IMR-90 (cell line): ENCODE measurements at regions not wholly inside any gene's neighbourhood (a gene's known extent, or its start where the extent isn't known, plus 50 kb on each side); places are given as distances from the start of the nearest gene placed in this dataset.

Experiments used
- ATAC-seq: fragments of 200-7000 bp; cut with Tn5 transposase; 2 replicates; pipeline ENCODE4 v1.9.1; 2020; ENCODE audit warnings: low read depth, mild to moderate bottlenecking, moderate library complexity
- BruUV-seq: library from RNA; stranded (reverse); fragments of 400-500 nt; replicated peaks from 2 replicates; lab custom pipeline; 2021; lab: Mats Ljungman, UMichigan
- CTCF ChIA-PET: fragments of 300-600 bp; formaldehyde crosslinking; extraction: SDS; loops from one replicate; lab custom pipeline; 2021; ENCODE audit warnings: antibody characterized with exemption; lab: Yijun Ruan, JAX
- POLR2A ChIA-PET: fragments of 300-600 bp; sonication (Branson Sonifier 250); formaldehyde crosslinking; loops from one replicate; lab custom pipeline; 2022; ENCODE audit warnings: antibody characterized with exemption; ENCODE audit not compliant: unreplicated experiment; lab: Charles Lee
- DNase-seq: peaks from one replicate; pipeline ENCODE4 v3.0.0; 2013
- H2AFZ ChIP-seq: replicated peaks from 2 replicates; pipeline ENCODE3; 2013; ENCODE audit warnings: low read length, mild to moderate bottlenecking; ENCODE audit not compliant: poor library complexity
- H2AK5ac ChIP-seq: 2 replicates; pipeline ENCODE4 v1.6.1; 2013; ENCODE audit warnings: low read depth, low read length, inconsistent platforms
- H2AK9ac ChIP-seq: replicated peaks from 2 replicates; pipeline ENCODE3; 2013; ENCODE audit warnings: mild to moderate bottlenecking, low read depth, low read length, moderate library complexity; ENCODE audit not compliant: poor library complexity
- H2BK120ac ChIP-seq: 2 replicates; pipeline ENCODE4 v1.6.1; 2013; ENCODE audit warnings: low read depth, low read length, inconsistent platforms
- H2BK15ac ChIP-seq: 3 replicates; pipeline ENCODE4 v1.6.1; 2013; ENCODE audit warnings: low read depth, low read length, inconsistent platforms
- H2BK20ac ChIP-seq: 2 replicates; pipeline ENCODE4 v1.6.1; 2013; ENCODE audit warnings: low read depth, mild to moderate bottlenecking, inconsistent platforms, low read length, moderate library complexity
- H2BK5ac ChIP-seq: 2 replicates; pipeline ENCODE4 v1.6.1; 2013; ENCODE audit warnings: mild to moderate bottlenecking, low read depth, low read length, inconsistent platforms; ENCODE audit not compliant: poor library complexity, severe bottlenecking
- H3K14ac ChIP-seq: replicated peaks from 2 replicates; pipeline ENCODE4 v1.6.1; 2013; ENCODE audit warnings: low read depth, low read length, inconsistent platforms
- H3K18ac ChIP-seq: 2 replicates; pipeline ENCODE4 v1.6.1; 2013; ENCODE audit warnings: low read depth, low read length, control low read depth
- H3K23ac ChIP-seq: 2 replicates; pipeline ENCODE4 v1.6.1; 2013; ENCODE audit warnings: low read depth, low read length, inconsistent platforms
- H3K27ac ChIP-seq: 2 replicates; pipeline ENCODE4 v1.5.1; 2013; ENCODE audit warnings: mild to moderate bottlenecking, control low read depth, low read length; ENCODE audit not compliant: insufficient read depth
- H3K27me3 ChIP-seq: 2 replicates; pipeline ENCODE4 v1.6.1; 2013; ENCODE audit warnings: low read length; ENCODE audit not compliant: control insufficient read depth, insufficient read depth
- H3K36me3 ChIP-seq: 2 replicates; pipeline ENCODE4 v1.6.1; 2013; ENCODE audit warnings: low read length, mixed read lengths; ENCODE audit not compliant: control insufficient read depth, insufficient read depth
- H3K4ac ChIP-seq: 2 replicates; pipeline ENCODE4 v1.6.1; 2013; ENCODE audit warnings: low read depth, low read length, inconsistent platforms
- H3K4me1 ChIP-seq: 2 replicates; pipeline ENCODE4 v1.6.1; 2013; ENCODE audit warnings: low read length, mixed read lengths; ENCODE audit not compliant: control insufficient read depth, insufficient read depth
- H3K4me2 ChIP-seq: 2 replicates; pipeline ENCODE4 v1.6.1; 2013; ENCODE audit warnings: low read depth, mild to moderate bottlenecking, control low read depth, low read length, moderate library complexity
- H3K4me3 ChIP-seq: 2 replicates; pipeline ENCODE4 v1.5.1; 2013; ENCODE audit warnings: low read depth, mild to moderate bottlenecking, control low read depth, low read length, moderate library complexity; ENCODE audit not compliant: insufficient read depth
- H3K56ac ChIP-seq: 2 replicates; pipeline ENCODE4 v1.6.1; 2013; ENCODE audit warnings: low read length, inconsistent platforms; ENCODE audit not compliant: insufficient read depth; ENCODE audit errors: extremely low read depth
- H3K79me1 ChIP-seq, 2 experiments: 2 replicates each; pipeline ENCODE4 v1.6.1; 2013; ENCODE audit warnings: low read length in 2 of 2, inconsistent platforms in 1 of 2, low read depth in 1 of 2
- H3K9ac ChIP-seq: 2 replicates; pipeline ENCODE4 v1.6.1; 2013; ENCODE audit warnings: low read depth, low read length, control low read depth
- H3K9me1 ChIP-seq: 2 replicates; pipeline ENCODE4 v1.6.1; 2013; ENCODE audit warnings: low read length, inconsistent platforms; ENCODE audit not compliant: insufficient read depth
- H3K9me3 ChIP-seq: 2 replicates; pipeline ENCODE4 v1.6.1; 2013; ENCODE audit warnings: low read length; ENCODE audit not compliant: control insufficient read depth, insufficient read depth
- H4K20me1 ChIP-seq: 2 replicates; pipeline ENCODE4 v1.6.1; 2013; ENCODE audit warnings: low read length, inconsistent platforms; ENCODE audit not compliant: insufficient read depth
- H4K5ac ChIP-seq: 2 replicates; pipeline ENCODE4 v1.6.1; 2013; ENCODE audit warnings: mild to moderate bottlenecking, low read depth, low read length, control low read depth
- H4K8ac ChIP-seq, 2 experiments: 2 replicates each; pipeline ENCODE4 v1.6.1; 2013; ENCODE audit warnings: low read depth in 2 of 2, low read length in 2 of 2, control low read depth in 1 of 2, inconsistent platforms in 1 of 2
- H4K91ac ChIP-seq: 2 replicates; pipeline ENCODE4 v1.6.1; 2013; ENCODE audit warnings: low read depth, low read length, inconsistent platforms; ENCODE audit not compliant: insufficient read depth
- ELK1 ChIP-seq: fragments of 150-350 bp; IDR thresholded peaks from 2 replicates; pipeline ENCODE4 v1.6.1; 2016; ENCODE audit warnings: low read depth, mild to moderate bottlenecking, low read length, moderate library complexity, borderline replicate concordance
- RCOR1 ChIP-seq: IDR thresholded peaks from 2 replicates; pipeline ENCODE4 v1.6.1; 2012; ENCODE audit warnings: mild to moderate bottlenecking, low read length, improper control_type of control experiment; ENCODE audit not compliant: insufficient replicate concordance
- RFX5 ChIP-seq: IDR thresholded peaks from 2 replicates; pipeline ENCODE4 v1.8.0; 2012; ENCODE audit warnings: low read depth, mild to moderate bottlenecking, low read length, moderate library complexity
- SMC3 ChIP-seq: fragments of 150-350 bp; IDR thresholded peaks from 2 replicates; pipeline ENCODE4 v1.6.1; 2016; ENCODE audit warnings: low read depth, mild to moderate bottlenecking, antibody characterized with exemption, low read length, moderate library complexity
- dilution Hi-C: fragments of 300-500 bp; cut with HindIII; formaldehyde crosslinking; loops from one replicate; pipeline ENCODE4 v1.14.3; 2018; ENCODE audit warnings: low sequenced_read_pairs; ENCODE audit not compliant: unreplicated experiment
- in situ Hi-C: fragments of 300-500 bp; cut with MboI; formaldehyde crosslinking; loops from 3 replicates; pipeline ENCODE4 v1.14.3; 2019; ENCODE audit warnings: low sequenced_read_pairs, inconsistent platforms, mixed read lengths
- intact Hi-C: fragments of 100-400 bp; cut with micrococcal nuclease; formaldehyde crosslinking; loops from 2 replicates; pipeline ENCODE4 v1.10.0; 2022

GRCh38 chr3:59593380-59593779 is 543.6 kb upstream of the CFAP20DC start:
- H4K8ac ChIP-seq, result no peak overlapping the region
- ChIA-PET POLR2A (no interaction called here), CTCF (no interaction called here)
- no peaks in the 10 kb centered on the region for H4K20me1 ChIP-seq
- no peak overlapping the region for H3K9ac ChIP-seq
- no peak overlapping the region for H2BK120ac ChIP-seq
- no peak overlapping the region for H3K56ac ChIP-seq
- H3K27ac ChIP-seq, result no peak overlapping the region
- intact Hi-C loops (no loop called here), in situ Hi-C loops (no loop called here), dilution Hi-C loops (no loop called here)
- H3K27me3 ChIP-seq, result peaks cover 14% of the 10 kb centered on the region
- H2AK5ac ChIP-seq, result no peak overlapping the region
- H3K4me2 ChIP-seq, result no peak overlapping the region
- no peak for DNase-seq
- no peak overlapping the region for H3K4ac ChIP-seq
- H4K5ac ChIP-seq, result no peak overlapping the region
- H2AFZ ChIP-seq, result no peak overlapping the region
- ATAC-seq, result no peak
- no peaks in the 10 kb centered on the region for H3K79me1 ChIP-seq
- H3K23ac ChIP-seq, result no peak overlapping the region
- H2BK20ac ChIP-seq, result no peak overlapping the region
- H3K14ac ChIP-seq, result no peak overlapping the region
- H3K4me1 ChIP-seq, result no peaks in the 10 kb centered on the region
- H2AK9ac ChIP-seq, result no peak overlapping the region
- no peak overlapping the region for H3K4me3 ChIP-seq
- H2BK15ac ChIP-seq, result no peak overlapping the region
- no peaks in the 10 kb centered on the region for H3K9me1 ChIP-seq
- BruUV-seq, result no TSS peak
- H3K9me3 ChIP-seq, result 0 out of 2 replicates have a peak, but pooled peaks cover 2% of the 10 kb centered on the region
- no peaks in the 10 kb centered on the region for H3K36me3 ChIP-seq
- no peak overlapping the region for H3K18ac ChIP-seq
- TF ChIP-seq SMC3 (no peak), RFX5 (no peak), RCOR1 (no peak), ELK1 (no peak)
- no peak overlapping the region for H2BK5ac ChIP-seq
- H4K91ac ChIP-seq, result no peak overlapping the region
